ENCODE measurements at regions not wholly inside any gene's neighbourhood (a gene's known extent, or its start where the extent isn't known, plus 50 kb on each side); places are given as distances from the start of the nearest gene placed in this dataset.
A peak's percentile ranks its signal among the peaks of the same experiment; 100 is the strongest.

- no peak for TF ChIP-seq PKNOX1 (IDR thresholded peaks at IDR 0.05)
- no peak for TF ChIP-seq TCF3 (IDR thresholded peaks at IDR 0.05; ENCODE audit: borderline replicate concordance, insufficient read depth, low read depth, low read length)
- TF ChIP-seq CREM (IDR thresholded peaks at IDR 0.05; ENCODE audit: low read depth) = no peak
- no peak for TF ChIP-seq MXI1 (IDR thresholded peaks at IDR 0.05; ENCODE audit: low read depth, low read length)
- no peak for TF ChIP-seq SUPT20H (IDR thresholded peaks at IDR 0.05; ENCODE audit: borderline replicate concordance, control insufficient read depth, low read depth, low read length)
- TF ChIP-seq RELA (IDR thresholded peaks at IDR 0.05; ENCODE audit: borderline replicate concordance, partially characterized antibody) = no peak
- TF ChIP-seq ZNF687 (IDR thresholded peaks at IDR 0.05) = peak; percentile 51
- no peak for TF ChIP-seq SREBF2 (IDR thresholded peaks at IDR 0.05; ENCODE audit: low read length)
- no peak for TF ChIP-seq HCFC1 (IDR thresholded peaks at IDR 0.05; ENCODE audit: low read length)
- 0 out of 2 replicates have a peak, but pooled peaks have one; percentile 28 for TF ChIP-seq GATAD2B (conservative IDR thresholded peaks at IDR 0.05; ENCODE audit: low read depth)
- no peak for TF ChIP-seq STAT3 (IDR thresholded peaks at IDR 0.05; ENCODE audit: low read depth, low read length)
- peak; percentile 90 for TF ChIP-seq SPI1 (IDR thresholded peaks at IDR 0.05; ENCODE audit: borderline replicate concordance, insufficient read depth, low read depth, low read length)
- TF ChIP-seq LARP7 (IDR thresholded peaks at IDR 0.05) = no peak
- TF ChIP-seq BRCA1 (IDR thresholded peaks at IDR 0.05; ENCODE audit: low read depth, low read length) = no peak
- TF ChIP-seq NFXL1 (IDR thresholded peaks at IDR 0.05; ENCODE audit: borderline replicate concordance) = no peak
- no peak for TF ChIP-seq HDAC2 (IDR thresholded peaks at IDR 0.05)
These were observed 95.7 kb upstream of the SLC39A10 start (continued) for GRCh38 chr2:195561116-195561921.

Data from GM12878 (cell line).